ENCODE measurements at regions not wholly inside any gene's neighbourhood (a gene's known extent, or its start where the extent isn't known, plus 50 kb on each side); places are given as distances from the start of the nearest gene placed in this dataset.
"Not testable (repeated sequence)": the region's sequence is repeated elsewhere in the genome, so short reads cannot be mapped to it uniquely, and the experiment has no call there.

GRCh38 chr2:39894082-39894481 lies 115.0 kb upstream of the THUMPD2 start:
- Histone ChIP-seq H3K27me3 (ENCODE audit: control insufficient read depth in 1 of 2, insufficient read depth in 2 of 2, low read length in 2 of 2) (no peaks in the 10 kb centered on the region), H3K27ac (ENCODE audit: low read depth, low read length) (no peak overlapping the region), H3K36me3 (ENCODE audit: insufficient read depth, low read length) (no peaks in the 10 kb centered on the region), H3K4me1 (ENCODE audit: insufficient read depth, low read length) (no peaks in the 10 kb centered on the region), H3K9ac (ENCODE audit: low read length) (no peak overlapping the region), H3K4me3 (ENCODE audit: low read depth in 1 of 2, low read length in 2 of 2) (no peak overlapping the region), H3K9me3 (ENCODE audit: low read length) (no peaks in the 10 kb centered on the region)

DNA sequence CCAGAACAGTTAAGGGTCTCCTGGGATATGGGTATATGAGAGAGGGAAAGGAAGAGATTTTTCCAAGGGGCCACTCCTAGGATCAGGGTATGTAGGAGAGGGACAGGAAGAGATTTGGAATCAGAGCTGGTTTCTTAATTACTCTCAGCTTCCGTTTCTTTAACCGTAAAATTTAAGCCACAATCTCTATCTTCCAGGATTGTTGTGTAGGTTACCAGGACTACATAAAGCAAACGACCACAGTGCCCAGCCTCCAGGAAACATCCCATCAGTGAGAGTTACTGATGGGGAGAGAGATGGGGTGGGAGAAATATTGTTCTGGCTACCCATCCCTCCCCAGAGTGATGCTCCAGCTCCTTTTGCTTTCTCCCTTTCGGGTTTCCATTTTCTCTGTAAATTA lies 114.6 kb upstream of the THUMPD2 start:
- no peaks in the 10 kb centered on the region for H3K27me3 ChIP-seq (ENCODE audit: control insufficient read depth in 1 of 2, insufficient read depth in 2 of 2, low read length in 2 of 2)
- H3K27ac ChIP-seq (ENCODE audit: low read depth, low read length), result no peak overlapping the region
- no peak overlapping the region for H3K4me3 ChIP-seq (ENCODE audit: low read depth in 1 of 2, low read length in 2 of 2)
- no peaks in the 10 kb centered on the region for H3K36me3 ChIP-seq (ENCODE audit: insufficient read depth, low read length)
- H3K4me1 ChIP-seq (ENCODE audit: insufficient read depth, low read length), result no peaks in the 10 kb centered on the region
- H3K9ac ChIP-seq (ENCODE audit: low read length), result no peak overlapping the region
- H3K9me3 ChIP-seq (ENCODE audit: low read length), result no peaks in the 10 kb centered on the region

GRCh38 chr2:39881948-39882347 lies 102.9 kb upstream of the THUMPD2 start:
- no peaks in the 10 kb centered on the region for H3K9me3 ChIP-seq (ENCODE audit: low read length)
- no peak overlapping the region for H3K4me3 ChIP-seq (ENCODE audit: low read depth in 1 of 2, low read length in 2 of 2)
- H3K9ac ChIP-seq (ENCODE audit: low read length), result no peak overlapping the region
- no peaks in the 10 kb centered on the region for H3K36me3 ChIP-seq (ENCODE audit: insufficient read depth, low read length)
- H3K4me1 ChIP-seq (ENCODE audit: insufficient read depth, low read length), result peaks cover 14% of the 10 kb centered on the region
- no peak overlapping the region for H3K27ac ChIP-seq (ENCODE audit: low read depth, low read length)
- no peaks in the 10 kb centered on the region for H3K27me3 ChIP-seq (ENCODE audit: control insufficient read depth in 1 of 2, insufficient read depth in 2 of 2, low read length in 2 of 2)

- Histone ChIP-seq H3K4me3 (ENCODE audit: low read depth in 1 of 2, low read length in 2 of 2) (no peak overlapping the region), H3K36me3 (ENCODE audit: insufficient read depth, low read length) (no peaks in the 10 kb centered on the region), H3K9ac (ENCODE audit: low read length) (no peak overlapping the region), H3K27me3 (ENCODE audit: control insufficient read depth in 1 of 2, insufficient read depth in 2 of 2, low read length in 2 of 2) (no peaks in the 10 kb centered on the region), H3K9me3 (ENCODE audit: low read length) (no peaks in the 10 kb centered on the region), H3K4me1 (ENCODE audit: insufficient read depth, low read length) (peaks cover 14% of the 10 kb centered on the region), H3K27ac (ENCODE audit: low read depth, low read length) (no peak overlapping the region)
Observed at GRCh38 chr2:39881494-39881893, 102.4 kb upstream of the THUMPD2 start.

GRCh38 chr2:39879001-39879400 lies 99.9 kb upstream of the THUMPD2 start:
- not testable (repeated sequence) for H3K4me3 ChIP-seq (ENCODE audit: low read depth in 1 of 2, low read length in 2 of 2); H3K36me3 ChIP-seq (ENCODE audit: insufficient read depth, low read length); H3K27me3 ChIP-seq (ENCODE audit: control insufficient read depth in 1 of 2, insufficient read depth in 2 of 2, low read length in 2 of 2); H3K9ac ChIP-seq (ENCODE audit: low read length); H3K9me3 ChIP-seq (ENCODE audit: low read length); H3K27ac ChIP-seq (ENCODE audit: low read depth, low read length)
- H3K4me1 ChIP-seq (ENCODE audit: insufficient read depth, low read length), result peaks cover 27% of the 10 kb centered on the region

DNA sequence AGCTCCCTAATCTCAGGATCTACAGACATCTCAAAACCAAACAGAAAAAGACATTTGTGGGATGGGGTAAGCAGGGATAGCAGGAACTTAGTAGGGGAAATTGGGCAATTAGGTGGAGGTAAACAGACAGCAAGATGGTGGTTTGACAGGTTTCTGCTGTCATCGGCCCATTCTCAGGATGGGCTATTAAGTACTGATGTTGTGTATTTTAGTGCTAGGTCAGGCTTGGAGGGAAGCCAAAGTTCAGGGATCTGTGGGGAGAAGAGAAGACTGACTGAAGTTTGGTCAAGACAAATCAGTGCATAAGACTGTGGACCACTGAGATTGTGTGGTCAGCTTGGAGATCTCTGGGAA lies 96.8 kb upstream of the THUMPD2 start:
- peaks cover 19% of the 10 kb centered on the region for H3K4me1 ChIP-seq (ENCODE audit: insufficient read depth, low read length)
- no peaks in the 10 kb centered on the region for H3K27me3 ChIP-seq (ENCODE audit: control insufficient read depth in 1 of 2, insufficient read depth in 2 of 2, low read length in 2 of 2)
- H3K9me3 ChIP-seq (ENCODE audit: low read length), result no peaks in the 10 kb centered on the region
- no peak overlapping the region for H3K4me3 ChIP-seq (ENCODE audit: low read depth in 1 of 2, low read length in 2 of 2)
- H3K36me3 ChIP-seq (ENCODE audit: insufficient read depth, low read length), result no peaks in the 10 kb centered on the region
- H3K27ac ChIP-seq (ENCODE audit: low read depth, low read length), result no peak overlapping the region
- H3K9ac ChIP-seq (ENCODE audit: low read length), result no peak overlapping the region

GRCh38 chr2:39875182-39875913 lies 96.3 kb upstream of the THUMPD2 start:
- no peaks in the 10 kb centered on the region for H3K36me3 ChIP-seq (ENCODE audit: insufficient read depth, low read length)
- H3K27me3 ChIP-seq (ENCODE audit: control insufficient read depth in 1 of 2, insufficient read depth in 2 of 2, low read length in 2 of 2), result no peaks in the 10 kb centered on the region
- no peak overlapping the region for H3K4me3 ChIP-seq (ENCODE audit: low read depth in 1 of 2, low read length in 2 of 2)
- H3K27ac ChIP-seq (ENCODE audit: low read depth, low read length), result peak overlapping the region; percentile 22
- H3K9me3 ChIP-seq (ENCODE audit: low read length), result no peaks in the 10 kb centered on the region
- no peak overlapping the region for H3K9ac ChIP-seq (ENCODE audit: low read length)
- peaks cover 19% of the 10 kb centered on the region for H3K4me1 ChIP-seq (ENCODE audit: insufficient read depth, low read length)

GRCh38 chr2:39874236-39874635 lies 95.2 kb upstream of the THUMPD2 start:
- H3K9me3 ChIP-seq (ENCODE audit: low read length), result no peaks in the 10 kb centered on the region
- no peaks in the 10 kb centered on the region for H3K27me3 ChIP-seq (ENCODE audit: control insufficient read depth in 1 of 2, insufficient read depth in 2 of 2, low read length in 2 of 2)
- H3K4me3 ChIP-seq (ENCODE audit: low read depth in 1 of 2, low read length in 2 of 2), result no peak overlapping the region
- H3K36me3 ChIP-seq (ENCODE audit: insufficient read depth, low read length), result no peaks in the 10 kb centered on the region
- peaks cover 19% of the 10 kb centered on the region for H3K4me1 ChIP-seq (ENCODE audit: insufficient read depth, low read length)
- H3K27ac ChIP-seq (ENCODE audit: low read depth, low read length), result no peak overlapping the region
- no peak overlapping the region for H3K9ac ChIP-seq (ENCODE audit: low read length)

GRCh38 chr2:39873586-39873985 lies 94.5 kb upstream of the THUMPD2 start:
- peaks cover 19% of the 10 kb centered on the region for H3K4me1 ChIP-seq (ENCODE audit: insufficient read depth, low read length)
- no peak overlapping the region for H3K27ac ChIP-seq (ENCODE audit: low read depth, low read length)
- H3K9ac ChIP-seq (ENCODE audit: low read length), result no peak overlapping the region
- no peaks in the 10 kb centered on the region for H3K36me3 ChIP-seq (ENCODE audit: insufficient read depth, low read length)
- no peaks in the 10 kb centered on the region for H3K9me3 ChIP-seq (ENCODE audit: low read length)
- H3K27me3 ChIP-seq (ENCODE audit: control insufficient read depth in 1 of 2, insufficient read depth in 2 of 2, low read length in 2 of 2), result no peaks in the 10 kb centered on the region
- H3K4me3 ChIP-seq (ENCODE audit: low read depth in 1 of 2, low read length in 2 of 2), result no peak overlapping the region

GRCh38 chr2:39872748-39873147 lies 93.7 kb upstream of the THUMPD2 start:
- H3K27ac ChIP-seq (ENCODE audit: low read depth, low read length), result no peak overlapping the region
- H3K4me1 ChIP-seq (ENCODE audit: insufficient read depth, low read length), result peaks cover 19% of the 10 kb centered on the region
- no peaks in the 10 kb centered on the region for H3K27me3 ChIP-seq (ENCODE audit: control insufficient read depth in 1 of 2, insufficient read depth in 2 of 2, low read length in 2 of 2)
- H3K9ac ChIP-seq (ENCODE audit: low read length), result no peak overlapping the region
- H3K36me3 ChIP-seq (ENCODE audit: insufficient read depth, low read length), result no peaks in the 10 kb centered on the region
- no peaks in the 10 kb centered on the region for H3K9me3 ChIP-seq (ENCODE audit: low read length)
- H3K4me3 ChIP-seq (ENCODE audit: low read depth in 1 of 2, low read length in 2 of 2), result no peak overlapping the region

GRCh38 chr2:39871291-39871761 lies 92.3 kb upstream of the THUMPD2 start:
- H3K9me3 ChIP-seq (ENCODE audit: low read length), result no peaks in the 10 kb centered on the region
- H3K4me1 ChIP-seq (ENCODE audit: insufficient read depth, low read length), result peaks cover 19% of the 10 kb centered on the region
- H3K4me3 ChIP-seq (ENCODE audit: low read depth in 1 of 2, low read length in 2 of 2), result no peak overlapping the region
- no peak overlapping the region for H3K9ac ChIP-seq (ENCODE audit: low read length)
- H3K36me3 ChIP-seq (ENCODE audit: insufficient read depth, low read length), result no peaks in the 10 kb centered on the region
- H3K27me3 ChIP-seq (ENCODE audit: control insufficient read depth in 1 of 2, insufficient read depth in 2 of 2, low read length in 2 of 2), result no peaks in the 10 kb centered on the region
- H3K27ac ChIP-seq (ENCODE audit: low read depth, low read length), result no peak overlapping the region

DNA sequence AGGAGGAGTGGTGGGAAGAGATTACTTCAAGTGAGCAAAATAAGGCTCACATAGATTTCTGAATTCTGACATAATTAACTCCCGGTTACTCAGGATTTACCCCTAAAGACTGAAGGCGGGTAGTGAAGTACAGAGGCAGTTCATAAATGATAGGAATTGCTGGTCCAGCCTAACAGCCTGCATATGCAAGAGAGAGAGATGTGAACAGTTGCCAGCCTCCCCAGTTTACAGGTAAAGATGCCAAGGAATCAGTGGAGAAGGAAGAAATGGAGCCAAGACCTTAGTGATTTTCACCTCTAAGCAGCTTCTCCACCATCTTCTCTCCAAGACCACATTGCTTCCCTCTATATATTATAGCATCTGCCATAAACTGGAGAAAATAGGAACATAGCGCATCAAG lies 91.8 kb upstream of the THUMPD2 start:
- Histone ChIP-seq H3K36me3 (ENCODE audit: insufficient read depth, low read length) (no peaks in the 10 kb centered on the region), H3K4me1 (ENCODE audit: insufficient read depth, low read length) (peaks cover 15% of the 10 kb centered on the region), H3K27me3 (ENCODE audit: control insufficient read depth in 1 of 2, insufficient read depth in 2 of 2, low read length in 2 of 2) (no peaks in the 10 kb centered on the region), H3K9me3 (ENCODE audit: low read length) (no peaks in the 10 kb centered on the region), H3K9ac (ENCODE audit: low read length) (no peak overlapping the region), H3K27ac (ENCODE audit: low read depth, low read length) (no peak overlapping the region), H3K4me3 (ENCODE audit: low read depth in 1 of 2, low read length in 2 of 2) (no peak overlapping the region)
